Endothelial cell of umbilical vein (primary cell): ENCODE measurements at regions not wholly inside any gene's neighbourhood (a gene's known extent, or its start where the extent isn't known, plus 50 kb on each side); places are given as distances from the start of the nearest gene placed in this dataset.

ENCODE experiments used
- BruUV-seq: library from RNA; stranded (reverse); fragments of 400-500 nt; replicated peaks from 2 replicates; lab custom pipeline; 2021; lab: Mats Ljungman, UMichigan
- CTCF ChIA-PET: fragments of 300-600, 350-600 bp; sonication (Branson Sonifier 250); formaldehyde crosslinking; loops from one replicate; lab custom pipeline; 2021; ENCODE audit warnings: antibody characterized with exemption, inconsistent platforms; lab: Charles Lee
- POLR2A ChIA-PET: fragments of 300-600, 350-600 bp; sonication (Branson Sonifier 250); formaldehyde crosslinking; loops from one replicate; lab custom pipeline; 2021; ENCODE audit warnings: antibody characterized with exemption, inconsistent platforms; lab: Charles Lee
- DNase-seq: peaks from one replicate; pipeline ENCODE4 v3.0.0-alpha.2; 2011; ENCODE audit warnings: low read depth, low spot score
- FAIRE-seq: peaks from 2 replicates; lab custom pipeline; 2011; peaks lifted over from hg19 to GRCh38; lab: Jason Lieb, UNC
- H2AFZ ChIP-seq: 2 replicates; pipeline ENCODE4 v1.6.0; 2012; ENCODE audit warnings: low read depth, low read length, control low read depth, inconsistent platforms
- H3K27ac ChIP-seq: 2 replicates; pipeline ENCODE4 v1.5.1; 2011; ENCODE audit warnings: low read depth, mild to moderate bottlenecking, control low read depth, low read length, moderate library complexity; ENCODE audit not compliant: insufficient read depth
- H3K27me3 ChIP-seq, 2 experiments: 2 replicates each; pipeline versions ENCODE4 v1.6.0 to v1.6.1; 2011; ENCODE audit warnings: low read length in 2 of 2, mixed read lengths in 1 of 2; ENCODE audit not compliant: control insufficient read depth in 2 of 2, insufficient read depth in 2 of 2
- H3K36me3 ChIP-seq, 2 experiments: 2 replicates in 1 of 2; 3 replicates in 1 of 2; pipeline ENCODE4 v1.5.1; 2011; ENCODE audit warnings: low read length in 2 of 2, mild to moderate bottlenecking in 1 of 2, moderate library complexity in 1 of 2; ENCODE audit not compliant: control insufficient read depth in 2 of 2, insufficient read depth in 2 of 2; ENCODE audit errors: extremely low read depth in 1 of 2
- H3K4me1 ChIP-seq: 3 replicates; pipeline ENCODE4 v1.5.1; 2011; ENCODE audit warnings: mild to moderate bottlenecking, low read length; ENCODE audit not compliant: control insufficient read depth, insufficient read depth; ENCODE audit errors: extremely low read depth
- H3K4me2 ChIP-seq: 2 replicates; pipeline ENCODE4 v1.6.1; 2011; ENCODE audit warnings: low read length, control low read depth, mixed read lengths; ENCODE audit not compliant: insufficient read depth
- H3K4me3 ChIP-seq, 3 experiments: fragments of 200-600 bp in 1 of 3; sonication (generic), shearing (Covaris generic) in 1 of 3; replicated peaks in 1 of 3; 2 replicates each; pipeline ENCODE4 v1.5.1; 2011 to 2016; ENCODE audit warnings: control low read depth in 3 of 3, low read length in 3 of 3, mild to moderate bottlenecking in 2 of 3, inconsistent platforms in 1 of 3, low read depth in 1 of 3, moderate library complexity in 1 of 3; ENCODE audit not compliant: insufficient read depth in 1 of 3
- H3K79me2 ChIP-seq: 2 replicates; pipeline ENCODE4 v1.6.0; 2012; ENCODE audit warnings: low read length, inconsistent platforms; ENCODE audit not compliant: control insufficient read depth, insufficient read depth
- H3K9ac ChIP-seq: replicated peaks from 2 replicates; pipeline ENCODE3; 2011; ENCODE audit warnings: low read length, control low read depth; ENCODE audit not compliant: insufficient read depth; ENCODE audit errors: extremely low read depth
- H3K9me1 ChIP-seq: replicated peaks from 3 replicates; pipeline ENCODE4 v1.6.0; 2011; ENCODE audit warnings: mild to moderate bottlenecking, low read length; ENCODE audit not compliant: control insufficient read depth, insufficient read depth; ENCODE audit errors: extremely low read depth
- H3K9me3 ChIP-seq: replicated peaks from 2 replicates; pipeline ENCODE4 v1.5.1; 2012; ENCODE audit warnings: low read length, inconsistent platforms; ENCODE audit not compliant: control insufficient read depth, insufficient read depth
- H4K20me1 ChIP-seq: replicated peaks from 2 replicates; pipeline ENCODE3; 2011; ENCODE audit warnings: mild to moderate bottlenecking, low read length; ENCODE audit not compliant: control insufficient read depth, insufficient read depth; ENCODE audit errors: extremely low read depth
- CTCF ChIP-seq, 2 donors: IDR thresholded peaks; 1 replicate in 1 of 2; 2 replicates in 1 of 2; pipeline ENCODE4 v1.5.1; 2011; ENCODE audit warnings: low read length in 2 of 2, mild to moderate bottlenecking in 2 of 2, moderate library complexity in 2 of 2, control low read depth in 1 of 2, inconsistent platforms in 1 of 2, low read depth in 1 of 2; ENCODE audit not compliant: insufficient read depth in 1 of 2; ENCODE audit errors: extremely low read depth in 1 of 2
- EZH2 ChIP-seq: IDR thresholded peaks from 2 replicates; pipeline ENCODE4 v1.6.1; 2012; ENCODE audit warnings: borderline replicate concordance, low read depth, mild to moderate bottlenecking, moderate library complexity, low read length, inconsistent platforms; ENCODE audit not compliant: severe bottlenecking
- FOS ChIP-seq: IDR thresholded peaks from 2 replicates; pipeline ENCODE4 v1.6.1; 2011; ENCODE audit warnings: mild to moderate bottlenecking, low read length, moderate library complexity, borderline replicate concordance; ENCODE audit not compliant: insufficient read depth
- GATA2 ChIP-seq: IDR thresholded peaks from 2 replicates; pipeline ENCODE4 v1.7.0; 2011; ENCODE audit warnings: low read depth, mild to moderate bottlenecking, moderate library complexity, mixed read lengths, low read length; ENCODE audit not compliant: insufficient read length, insufficient read depth
- JUN ChIP-seq: IDR thresholded peaks from 2 replicates; pipeline ENCODE4 v1.6.1; 2011; ENCODE audit warnings: borderline replicate concordance, low read depth; ENCODE audit not compliant: insufficient read length, insufficient read depth
- MYC ChIP-seq: IDR thresholded peaks from one replicate; pipeline ENCODE4 v1.6.1; 2011; ENCODE audit warnings: mild to moderate bottlenecking, low read depth, low read length
- POLR2A ChIP-seq: IDR thresholded peaks from 2 replicates; pipeline ENCODE4 v1.6.1; 2012; ENCODE audit warnings: low read depth, mild to moderate bottlenecking, control low read depth, low read length
- POLR2AphosphoS5 ChIP-seq: IDR thresholded peaks from 2 replicates; pipeline ENCODE4 v1.6.1; 2012; ENCODE audit warnings: low read depth, mild to moderate bottlenecking, control low read depth, low read length, moderate library complexity; ENCODE audit not compliant: insufficient read depth
- dilution Hi-C: fragments of 300-500 bp; cut with MboI; formaldehyde crosslinking; loops from one replicate; pipeline ENCODE4 v1.15.0; 2019; ENCODE audit warnings: low sequenced_read_pairs; ENCODE audit not compliant: extremely low pct_ligation_motif_present
- intact Hi-C: fragments of 100-400 bp; cut with micrococcal nuclease; formaldehyde crosslinking; loops from one replicate; pipeline ENCODE4 v1.10.0; 2022
- TF ChIP-seq, protein P1 (sequence below): IDR thresholded peaks from 2 replicates; pipeline ENCODE4 v1.6.1; 2011; ENCODE audit not compliant: insufficient read depth, insufficient read length

DNA sequence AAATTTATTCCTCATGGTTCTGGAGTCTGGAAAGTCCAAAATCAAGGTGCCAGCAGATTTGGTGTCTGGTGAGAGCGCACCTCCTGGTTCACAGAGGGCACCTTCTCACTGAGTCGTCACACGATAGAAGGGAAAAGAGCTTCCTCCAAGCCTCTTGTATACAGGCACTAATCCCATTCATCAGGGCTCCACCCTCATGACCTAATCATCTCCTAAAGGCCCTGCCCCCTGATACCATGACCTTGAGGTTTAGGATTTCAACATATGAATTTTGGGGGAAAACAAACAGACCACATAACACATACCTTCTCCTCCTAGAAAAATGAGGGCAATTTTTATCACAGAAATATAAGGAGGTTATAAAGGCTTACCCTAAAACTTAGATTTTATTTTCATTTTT, 88.0 kb upstream of the NFIA start:
- Histone ChIP-seq H3K27ac (no peak overlapping the region), H3K9ac (no peak overlapping the region), H2AFZ (no peak overlapping the region), H4K20me1 (no peaks in the 10 kb centered on the region), H3K4me2 (no peak overlapping the region), H3K4me3 (no peak overlapping the region), H3K36me3 (no peaks in the 10 kb centered on the region), H3K9me3 (no peaks in the 10 kb centered on the region), H3K9me1 (no peaks in the 10 kb centered on the region), H3K79me2 (no peaks in the 10 kb centered on the region), H3K27me3 (no peaks in the 10 kb centered on the region), H3K4me1 (peaks cover 19% of the 10 kb centered on the region)
- FAIRE-seq (no peak), DNase-seq (no peak)
- CTCF ChIA-PET = interaction anchor here (1.8 kb wide), 1 partner anchor 49 kb away, joined by 5 read pairs; no protein-coding TSS in a partner anchor
- TF ChIP-seq POLR2AphosphoS5 = no peak
- TF ChIP-seq EZH2 = no peak
- TF ChIP-seq FOS = no peak
- TF ChIP-seq GATA2 = no peak
- TF ChIP-seq POLR2A = no peak
- TF ChIP-seq, protein P1, sequence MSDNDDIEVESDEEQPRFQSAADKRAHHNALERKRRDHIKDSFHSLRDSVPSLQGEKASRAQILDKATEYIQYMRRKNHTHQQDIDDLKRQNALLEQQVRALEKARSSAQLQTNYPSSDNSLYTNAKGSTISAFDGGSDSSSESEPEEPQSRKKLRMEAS = no peak
- TF ChIP-seq CTCF (IDR thresholded peaks at IDR 0.05; ENCODE audit: extremely low read depth in 1 of 2, insufficient read depth in 1 of 2, low read depth in 1 of 2, low read length in 2 of 2) = no peak
- no peak for TF ChIP-seq MYC
- TF ChIP-seq JUN = no peak
- POLR2A ChIA-PET = no interaction called here
- dilution Hi-C loops = no loop called here
- intact Hi-C loops = no loop called here
- BruUV-seq = no TSS peak
